GM19023 (cell line): ENCODE measurements at regions not wholly inside any gene's neighbourhood (a gene's known extent, or its start where the extent isn't known, plus 50 kb on each side); places are given as distances from the start of the nearest gene placed in this dataset.
"Not testable (repeated sequence)": the region's sequence is repeated elsewhere in the genome, so short reads cannot be mapped to it uniquely, and the experiment has no call there.

Experiments
- ATAC-seq: cut with Tn5 transposase; IDR thresholded peaks from one replicate; pipeline ENCODE4 v1.9.1; 2021; ENCODE audit warnings: mild to moderate bottlenecking, moderate library complexity; ENCODE audit not compliant: unreplicated experiment

GRCh38 chr11:15300341-15300740 is 185.6 kb downstream of the INSC start:
- ATAC-seq, result no peak

DNA sequence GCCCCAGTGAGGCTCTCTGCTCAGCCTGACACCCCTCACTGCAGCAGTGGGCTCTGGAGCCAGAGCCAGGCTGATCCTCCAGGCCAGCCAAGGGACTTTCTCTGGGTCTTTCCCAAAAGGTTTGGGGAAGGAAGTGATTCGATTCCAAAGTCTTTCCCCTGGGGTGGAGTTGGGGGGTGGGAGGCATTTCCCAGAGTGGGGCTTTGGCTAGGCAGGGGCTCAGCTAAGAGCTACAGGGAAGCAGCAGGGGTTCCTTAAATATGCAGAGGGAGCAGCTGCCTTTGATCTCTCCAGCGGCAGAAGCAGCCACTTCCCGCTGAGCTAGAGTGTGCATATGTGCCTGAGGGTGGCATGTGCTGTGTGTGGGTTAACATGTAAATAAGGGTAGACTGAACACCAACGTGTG is 192.9 kb downstream of the INSC start:
- ATAC-seq, result no peak

DNA sequence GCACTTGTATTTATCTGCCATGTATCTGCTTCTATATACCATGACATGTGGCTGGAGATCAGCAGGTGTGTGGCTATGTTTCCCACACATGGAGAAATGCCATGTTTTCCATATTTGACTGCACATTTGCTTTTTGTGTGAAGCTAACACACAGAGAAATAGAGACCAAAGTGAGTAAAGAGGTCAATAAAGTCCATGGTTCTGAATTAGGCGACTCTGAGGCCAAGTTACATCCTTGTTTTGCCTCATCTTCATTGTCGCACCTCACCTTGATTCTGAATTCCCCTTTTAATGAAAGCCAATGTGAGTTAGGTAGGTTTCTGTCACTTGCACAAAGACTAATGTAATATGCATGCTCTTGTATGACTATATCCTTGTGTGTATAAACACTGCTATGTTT is 194.1 kb downstream of the INSC start:
- ATAC-seq, result no peak

GRCh38 chr11:15309296-15309695 is 194.6 kb downstream of the INSC start:
- ATAC-seq, result no peak

DNA sequence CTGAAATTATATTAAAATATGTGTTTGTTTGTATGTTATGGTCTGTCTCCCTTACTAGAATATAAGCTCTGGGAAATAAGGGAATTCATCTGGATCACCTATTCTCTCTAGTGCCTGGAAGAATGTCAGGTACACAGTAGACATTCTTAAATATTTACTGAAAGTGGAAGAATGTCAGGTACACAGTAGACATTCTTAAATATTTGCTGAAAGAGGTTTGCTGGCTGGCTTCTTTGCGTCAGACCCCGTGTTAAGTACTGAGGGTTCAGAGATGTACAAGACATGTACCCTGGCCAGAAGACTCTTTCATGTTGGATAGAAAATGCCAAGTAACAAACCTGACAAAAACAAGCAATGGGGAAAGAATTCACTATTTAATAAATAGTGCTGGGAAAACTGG is 199.1 kb downstream of the INSC start:
- ATAC-seq, result no peak

GRCh38 chr11:15318814-15319213 is 204.1 kb downstream of the INSC start:
- ATAC-seq, result no peak

- ATAC-seq, result no peak
Measured at GRCh38 chr11:15326520-15326919, 211.8 kb downstream of the INSC start.

DNA sequence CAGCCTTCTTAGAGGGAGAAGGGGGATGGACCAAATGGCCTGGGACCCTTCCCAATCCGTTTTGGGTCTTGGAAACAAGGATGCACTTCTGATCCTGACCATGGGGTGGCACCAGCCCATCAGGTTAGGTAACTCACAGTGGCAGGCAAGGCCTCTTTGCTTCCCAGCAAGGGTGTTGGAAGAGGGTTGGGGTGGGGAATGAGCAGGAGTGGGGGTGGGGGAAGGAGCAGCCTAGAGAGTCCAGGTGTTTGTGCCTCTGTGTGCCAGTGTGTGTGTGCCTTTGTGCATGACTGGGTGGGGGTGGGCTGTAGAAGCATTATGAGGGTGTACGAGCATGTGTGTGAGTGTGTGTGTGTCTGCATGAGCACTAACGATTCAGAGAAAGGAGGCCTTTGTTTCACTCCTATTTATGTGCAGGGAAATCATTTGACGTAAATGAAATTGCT is 213.1 kb downstream of the INSC start:
- no peak for ATAC-seq

DNA sequence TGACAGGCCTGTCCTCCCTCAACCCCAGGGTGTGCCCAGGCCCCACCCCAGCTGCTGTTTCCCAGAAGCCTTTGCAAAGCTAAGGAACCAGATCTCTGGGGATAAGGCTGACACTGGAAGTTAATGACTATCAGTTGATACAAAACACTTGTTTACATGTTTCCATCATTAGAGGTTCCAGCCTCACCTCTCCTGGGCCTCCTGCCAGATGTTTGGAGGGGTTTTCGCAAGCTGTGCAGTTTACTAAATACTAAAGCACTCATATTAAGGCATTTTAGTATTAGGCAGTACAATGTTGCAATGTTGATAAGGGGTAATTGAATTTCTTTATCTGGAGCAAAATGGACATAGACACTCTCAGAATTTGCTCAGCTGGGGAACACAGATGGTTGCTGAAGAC is 218.7 kb downstream of the INSC start:
- ATAC-seq, result no peak

DNA sequence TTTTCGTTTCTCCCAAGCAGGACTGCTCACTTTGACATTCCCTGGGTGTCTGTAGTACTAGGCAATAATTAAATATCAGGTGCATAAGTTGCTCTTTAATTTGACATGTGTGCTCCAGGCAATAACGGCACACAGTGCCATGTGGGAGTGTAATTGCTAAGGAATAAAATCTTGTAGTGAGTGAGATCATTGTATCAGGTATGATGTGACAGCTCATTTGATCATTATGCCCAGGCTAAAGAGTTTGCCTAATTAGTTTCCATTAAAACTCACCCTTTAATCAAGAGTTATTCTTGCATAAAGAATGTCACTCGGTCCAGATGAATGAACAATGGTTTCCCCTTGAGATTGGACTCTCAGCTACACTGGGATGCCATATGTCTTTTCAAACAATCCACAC is 220.0 kb downstream of the INSC start:
- ATAC-seq, result no peak

DNA sequence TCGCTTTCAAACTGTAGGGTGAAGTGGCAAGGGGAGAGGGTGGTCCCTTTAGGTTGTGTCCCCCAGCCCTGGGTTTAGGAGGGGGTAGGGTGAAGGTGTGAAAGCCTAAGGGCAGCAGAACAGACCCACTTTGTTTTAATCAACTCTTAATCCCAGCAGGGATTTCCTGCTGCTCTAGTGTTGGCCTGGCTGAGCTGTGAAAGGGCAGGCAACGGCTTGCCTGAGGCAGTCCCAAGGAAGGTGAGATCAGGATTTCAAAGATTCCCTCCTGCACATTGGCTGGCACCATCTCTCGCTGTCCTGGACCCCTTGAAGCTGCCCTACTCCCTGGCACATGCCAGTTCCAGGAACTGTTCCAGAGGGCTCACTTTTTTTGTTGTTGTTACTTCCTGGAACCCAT is 221.3 kb downstream of the INSC start:
- no peak for ATAC-seq

DNA sequence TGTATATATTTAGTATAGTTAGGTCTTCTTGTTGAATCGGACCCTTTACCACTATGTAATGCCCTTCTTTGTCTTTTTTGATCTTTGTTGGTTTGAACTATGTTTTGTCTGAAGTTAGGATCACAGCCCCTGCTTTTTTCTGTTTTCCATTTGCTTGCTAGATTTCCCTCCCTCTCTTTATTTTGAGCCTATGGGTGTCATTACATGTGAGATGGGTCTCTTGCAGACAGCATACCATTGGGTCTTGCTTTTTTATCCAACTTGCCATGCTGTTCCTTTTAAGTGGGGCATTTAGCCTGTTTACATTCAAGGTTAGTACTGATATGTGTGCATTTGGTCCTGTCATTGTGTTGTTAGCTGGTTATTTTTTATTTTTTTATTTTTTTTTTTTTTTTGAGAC is 224.6 kb downstream of the INSC start:
- no peak for ATAC-seq

GRCh38 chr11:15341587-15341986 is 226.9 kb downstream of the INSC start:
- ATAC-seq, result no peak

- no peak for ATAC-seq
Measured at GRCh38 chr11:15342163-15342562, 227.4 kb downstream of the INSC start.

- no peak for ATAC-seq
Measured at GRCh38 chr11:15346907-15347306, 232.2 kb downstream of the INSC start.

DNA sequence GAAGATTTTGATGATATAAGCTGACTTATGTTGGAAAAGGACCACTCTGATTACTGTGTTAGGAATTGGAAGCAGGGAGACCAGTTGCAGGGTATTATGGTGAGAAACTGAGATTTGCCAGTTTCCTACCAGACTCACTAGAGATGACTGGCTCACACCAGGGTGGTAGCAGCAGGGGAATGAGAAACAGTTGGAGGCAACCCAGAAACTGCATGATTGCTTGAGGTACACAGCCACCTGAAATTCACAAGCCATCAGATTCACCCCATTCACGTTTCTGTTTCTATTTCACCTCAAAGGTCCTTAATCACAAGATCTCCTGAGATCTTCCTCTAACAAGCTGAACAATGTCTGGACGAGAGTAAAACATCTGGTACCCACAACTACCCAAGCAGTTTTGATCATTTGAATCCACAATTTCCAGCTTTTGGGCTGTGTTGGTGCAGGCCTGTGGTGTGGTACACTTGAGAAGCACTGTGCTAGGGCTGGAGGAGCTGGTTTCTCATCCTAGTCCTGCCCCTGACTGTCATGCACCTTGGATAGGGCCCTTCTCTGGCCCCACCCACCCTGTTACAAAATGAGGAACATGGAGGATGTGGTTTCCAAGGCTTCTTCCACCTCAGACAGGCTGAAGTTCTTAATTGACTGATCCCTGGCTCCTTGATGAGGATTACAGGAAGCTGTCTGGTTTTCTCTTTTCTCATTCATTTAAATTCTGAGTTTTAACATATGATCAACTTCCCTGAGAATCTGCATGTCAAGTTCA is 233.4 kb downstream of the INSC start:
- ATAC-seq, result no peak

- no peak for ATAC-seq
Measured at GRCh38 chr11:15349413-15349812, 234.7 kb downstream of the INSC start.

DNA sequence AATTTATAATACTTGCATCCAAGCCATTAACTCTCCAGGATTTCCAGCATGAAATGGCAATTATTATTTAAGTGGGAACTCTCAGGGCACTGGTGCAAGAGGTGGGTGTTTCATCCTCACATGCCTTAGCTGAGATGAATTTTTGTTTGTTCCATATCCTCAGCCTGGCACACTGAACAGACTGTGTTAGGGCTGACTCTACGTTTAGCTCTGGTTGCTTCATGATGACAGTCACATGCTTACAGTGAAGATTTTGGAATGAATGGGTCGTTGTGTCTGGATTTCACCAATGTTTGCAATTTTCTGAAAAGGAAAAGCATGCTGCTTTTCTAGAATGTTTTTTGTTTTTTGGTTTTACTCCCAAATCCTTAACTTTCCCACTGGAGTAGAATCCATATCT is 246.6 kb downstream of the INSC start:
- no peak for ATAC-seq

DNA sequence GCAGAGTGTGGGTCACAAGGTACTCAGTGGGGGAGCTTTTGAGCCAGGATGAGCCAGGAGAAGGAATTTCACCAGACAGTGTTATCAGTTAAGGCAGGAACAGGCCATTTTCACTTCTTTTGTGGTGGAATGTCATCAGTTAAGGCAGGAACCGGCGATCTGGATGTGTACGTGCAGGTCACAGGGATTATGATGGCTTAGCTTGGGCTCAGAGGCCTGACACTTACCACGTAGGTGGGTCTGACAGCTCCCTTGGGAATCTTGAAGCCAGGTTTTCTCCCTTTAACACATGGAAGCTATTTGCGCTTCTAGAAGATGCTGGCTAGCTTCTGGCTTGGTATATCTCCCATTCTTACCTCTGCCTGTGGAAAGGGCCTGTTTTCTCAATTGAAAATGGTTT is 250.6 kb downstream of the INSC start:
- not testable (repeated sequence) for ATAC-seq

- ATAC-seq, result no peak
Measured at GRCh38 chr11:15367695-15368094, 253.0 kb downstream of the INSC start.

DNA sequence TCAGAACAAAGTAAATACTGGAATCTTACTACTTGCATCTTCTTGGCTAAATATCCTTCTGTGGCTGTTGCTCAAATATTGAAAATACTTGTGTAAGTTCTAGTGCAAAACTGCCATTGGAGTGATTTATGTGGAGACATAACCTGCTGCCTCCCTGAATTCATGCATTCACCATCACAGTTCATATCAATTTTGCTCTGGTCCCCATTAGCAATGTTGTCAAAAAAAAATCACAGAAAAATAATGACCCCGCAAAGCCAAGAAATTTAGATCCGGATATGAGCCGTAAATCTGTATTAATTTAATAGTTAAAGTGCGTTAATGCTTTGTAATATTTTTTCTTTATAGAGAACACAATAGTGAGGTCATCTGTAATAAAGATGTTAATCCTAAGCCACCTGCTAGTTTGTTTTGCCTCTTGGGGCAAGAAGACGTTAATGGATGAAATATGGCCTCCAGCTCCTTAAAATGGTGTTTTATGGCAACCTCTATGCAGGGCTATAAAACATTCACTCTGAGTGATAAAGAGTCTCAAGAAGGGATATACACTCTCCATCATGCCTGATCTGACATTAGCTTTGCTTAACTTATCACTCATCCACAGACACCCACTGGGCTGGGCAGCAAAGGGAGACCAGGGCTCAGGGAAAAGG is 255.9 kb downstream of the INSC start:
- ATAC-seq, result no peak

DNA sequence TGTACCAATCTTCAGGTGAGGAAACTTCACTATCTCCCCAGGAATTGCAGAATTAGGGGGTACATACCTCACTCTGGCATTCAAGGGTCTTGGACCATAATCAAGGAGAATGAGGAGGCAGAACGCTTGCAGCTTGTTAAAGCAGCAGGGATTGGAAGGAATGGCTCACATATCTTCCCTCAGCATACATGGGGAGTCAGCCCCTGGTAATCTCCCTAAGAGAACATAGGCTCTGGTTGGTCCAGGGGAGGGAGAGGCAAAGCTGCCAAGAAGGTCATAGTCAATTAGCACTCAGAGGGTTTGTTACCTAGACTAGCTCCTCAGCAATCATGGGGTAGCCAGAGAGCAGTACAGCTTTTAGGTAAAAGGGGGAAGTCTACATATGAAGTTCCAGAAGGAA is 256.8 kb downstream of the INSC start:
- ATAC-seq, result no peak

GRCh38 chr11:15374418-15374817 is 259.7 kb downstream of the INSC start:
- no peak for ATAC-seq
